HG03558 (cell line): ENCODE measurements at regions not wholly inside any gene's neighbourhood (a gene's known extent, or its start where the extent isn't known, plus 50 kb on each side); places are given as distances from the start of the nearest gene placed in this dataset.

Source experiments
- ATAC-seq: cut with Tn5 transposase; IDR thresholded peaks from one replicate; pipeline ENCODE4 v1.9.1; 2021; ENCODE audit warnings: moderate number of reproducible peaks; ENCODE audit not compliant: unreplicated experiment; ENCODE audit errors: extremely low read depth

DNA sequence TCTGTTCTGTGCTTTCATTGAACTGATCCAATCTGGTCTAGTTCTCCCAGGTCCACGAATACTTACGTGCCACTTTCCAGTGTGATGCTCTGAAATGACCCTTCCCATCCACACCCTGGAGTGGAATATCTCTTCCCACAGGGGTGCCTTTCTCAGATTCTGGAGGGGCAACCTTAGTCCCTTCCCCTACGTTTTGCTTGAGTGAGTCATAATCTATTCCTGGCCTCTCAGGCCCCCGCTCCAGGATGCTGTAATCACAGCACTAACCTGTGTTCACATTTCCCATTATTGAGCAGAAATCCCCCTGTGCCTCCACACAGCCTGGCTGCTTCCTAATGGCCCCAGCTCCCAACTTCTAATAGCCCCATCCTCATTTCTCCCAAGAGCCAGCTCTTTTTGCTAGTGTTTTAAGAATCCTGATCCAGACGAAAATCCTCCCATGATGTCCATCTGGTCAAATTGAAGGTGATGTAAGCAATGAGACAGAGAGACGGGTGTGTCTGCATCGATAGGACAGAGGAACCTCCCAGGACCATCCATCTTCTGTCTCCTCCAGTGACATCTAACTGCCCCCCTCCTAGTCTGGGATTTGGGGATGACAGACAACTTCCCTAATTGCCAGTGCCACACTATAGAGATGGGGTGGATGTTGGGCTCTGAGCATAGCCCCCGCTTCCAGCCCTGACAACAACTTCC lies 164.0 kb upstream of the MAF start:
- no peak for ATAC-seq

DNA sequence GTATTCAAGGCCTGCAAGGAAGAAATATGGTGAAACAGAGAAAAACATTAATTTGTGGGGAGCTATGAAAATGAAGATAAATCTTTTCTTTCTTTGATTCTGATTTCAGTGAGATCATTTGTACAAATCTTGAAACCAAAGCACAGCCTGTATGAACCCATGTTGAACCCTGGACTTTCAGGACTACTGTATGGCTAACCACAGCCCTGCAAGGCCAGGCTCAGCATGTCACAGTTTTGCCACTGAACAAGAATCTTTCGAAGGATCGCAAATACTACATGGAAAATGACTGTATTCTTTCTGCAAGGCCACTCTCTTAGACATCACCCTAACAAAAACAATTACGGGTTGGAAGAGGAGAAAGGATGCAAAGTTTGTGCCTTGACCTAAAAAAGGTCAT lies 161.7 kb upstream of the MAF start:
- ATAC-seq: no peak

DNA sequence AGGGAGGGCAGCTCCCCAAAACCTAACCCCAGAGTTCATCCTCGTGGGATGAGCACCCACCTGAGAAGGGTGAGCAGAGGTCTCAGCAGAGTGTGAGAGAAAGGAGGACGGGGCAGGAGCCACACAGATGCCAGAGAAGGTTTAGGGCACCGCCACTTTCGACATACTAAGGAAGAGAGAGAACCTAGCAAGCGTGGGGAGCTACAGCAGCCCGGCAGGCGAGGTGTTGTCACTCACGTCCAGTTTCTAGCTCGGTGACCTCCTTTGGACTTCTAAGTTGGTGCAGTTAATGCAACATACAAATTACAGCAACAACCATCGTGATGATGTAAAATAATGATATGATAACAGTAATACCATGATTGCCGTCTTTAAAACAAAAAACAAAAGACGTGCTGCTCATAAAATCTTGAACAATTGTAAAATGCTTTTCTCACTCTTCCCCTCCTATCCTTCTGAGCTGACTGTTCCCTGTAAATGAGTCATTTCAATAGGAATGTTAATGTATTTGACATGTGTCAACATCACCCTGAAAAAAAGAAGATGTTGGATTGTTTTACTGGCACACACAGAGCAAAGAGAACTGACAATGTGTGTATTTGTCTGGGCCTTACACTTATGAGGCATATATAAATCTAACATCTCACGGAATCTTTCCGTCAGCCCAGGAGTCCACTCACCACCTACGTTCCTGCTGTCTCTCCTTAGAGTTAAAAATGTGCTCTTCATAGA lies 158.2 kb upstream of the MAF start:
- no peak for ATAC-seq

DNA sequence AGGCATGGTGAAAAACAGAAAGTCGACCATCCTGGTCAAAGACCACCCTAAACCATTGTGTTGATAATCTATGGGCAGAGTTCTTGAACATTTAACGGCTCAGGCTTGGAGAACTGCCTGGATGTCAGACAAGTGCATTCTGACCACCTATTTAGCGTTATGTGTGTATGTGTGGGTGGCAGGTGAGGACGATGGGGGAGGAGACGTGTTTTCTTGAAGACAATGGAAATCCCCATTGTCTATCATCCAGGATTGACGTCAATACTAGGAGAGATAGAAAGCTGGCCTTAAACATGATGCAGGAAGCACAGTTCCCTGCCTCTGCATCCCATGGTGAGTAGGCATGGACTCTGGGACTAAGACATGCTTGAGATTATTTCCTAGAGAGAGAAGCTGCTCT lies 157.4 kb upstream of the MAF start:
- no peak for ATAC-seq

DNA sequence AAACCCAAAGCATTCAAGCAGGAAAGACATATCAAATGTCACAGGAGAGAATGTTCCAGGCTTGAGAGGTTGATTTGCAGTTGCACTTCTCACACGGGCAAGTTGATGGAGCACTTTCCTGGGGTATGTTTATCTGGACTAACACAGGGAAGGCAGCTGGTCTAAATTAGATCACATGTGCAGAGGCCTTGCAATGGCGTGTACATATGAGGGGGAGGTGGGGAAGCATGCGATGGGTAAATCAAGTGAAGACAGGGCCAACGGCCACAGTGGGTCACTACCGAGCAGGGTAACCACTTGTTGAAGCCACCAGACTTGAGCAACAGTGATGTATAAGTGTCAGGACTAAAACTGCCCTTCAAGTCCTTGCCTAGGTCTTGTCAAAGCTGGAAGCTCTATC lies 156.6 kb upstream of the MAF start:
- no peak for ATAC-seq

DNA sequence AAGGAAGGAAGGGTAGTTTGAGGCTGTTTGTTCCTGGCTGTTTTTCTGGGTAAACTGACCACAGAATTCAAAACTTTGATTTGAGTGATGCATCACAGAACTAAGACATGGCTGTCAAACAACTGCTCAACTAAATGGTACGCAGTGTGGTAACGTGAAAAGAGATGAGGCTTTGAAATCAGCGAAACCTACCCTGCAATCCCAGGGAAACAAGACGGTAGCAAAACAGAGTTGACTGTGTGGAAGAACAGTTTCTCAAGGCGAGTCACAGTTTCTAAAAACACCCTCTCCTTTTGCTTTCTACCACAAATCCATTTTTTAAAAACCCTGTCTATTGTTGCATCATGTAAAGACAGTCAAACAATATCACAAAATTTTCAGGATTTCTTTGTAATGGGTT lies 156.0 kb upstream of the MAF start:
- no peak for ATAC-seq

DNA sequence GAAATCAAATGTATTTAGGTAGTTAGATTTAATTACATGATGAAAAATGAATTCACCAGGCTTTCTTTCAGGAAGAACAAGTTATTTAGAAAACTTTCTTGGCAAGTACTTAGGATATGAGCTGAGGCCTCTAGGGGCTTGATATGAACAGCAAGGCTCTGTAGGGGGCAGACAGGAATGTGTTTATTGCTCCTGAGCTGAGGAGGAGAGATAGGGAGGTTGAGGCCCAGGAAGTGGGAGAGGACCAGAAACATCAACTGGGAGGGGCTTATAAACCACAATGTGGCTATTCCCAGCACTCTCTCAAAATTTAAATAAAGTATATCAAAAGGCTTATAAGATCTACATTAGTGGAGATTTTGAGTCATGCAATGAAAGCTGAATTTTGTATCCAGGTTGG lies 154.0 kb upstream of the MAF start:
- ATAC-seq: no peak

DNA sequence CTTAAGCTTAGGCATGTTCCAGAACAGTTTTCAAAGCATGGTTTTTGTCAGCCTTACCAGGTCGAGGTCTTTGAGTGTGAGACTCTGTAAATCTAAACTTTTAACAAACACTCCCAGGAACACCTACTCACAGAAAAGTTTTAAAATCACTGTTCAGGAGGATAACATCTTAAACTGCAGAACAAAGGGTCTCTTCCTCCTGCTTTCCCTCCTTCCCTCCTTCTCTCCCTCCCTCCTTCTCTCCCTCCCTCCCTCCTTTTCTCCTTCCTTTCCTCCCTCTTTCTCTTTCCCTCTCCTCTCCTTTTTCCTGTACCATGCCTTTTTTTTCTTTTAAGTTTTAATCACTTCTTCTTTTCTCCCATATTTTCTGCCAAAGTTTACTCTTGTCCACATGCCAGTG lies 153.5 kb upstream of the MAF start:
- no peak for ATAC-seq

DNA sequence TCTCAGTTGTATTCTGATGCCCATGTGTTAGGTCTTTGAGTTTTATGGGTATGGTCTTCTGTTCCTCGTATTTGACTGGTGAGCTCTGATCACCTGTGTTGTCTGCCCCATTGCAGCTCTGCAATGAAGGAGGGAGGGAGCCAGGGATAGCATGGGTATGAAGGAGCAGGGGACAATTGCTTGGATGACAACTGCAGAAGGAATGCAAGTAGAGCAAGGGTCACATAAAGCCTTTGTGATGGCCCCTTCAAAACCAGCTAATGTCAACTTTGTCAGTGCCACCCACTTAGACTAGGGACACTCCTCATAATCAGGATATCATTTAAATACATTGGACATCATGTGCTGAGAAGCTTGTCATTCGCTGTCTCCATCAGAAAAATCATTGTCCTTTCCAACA lies 152.7 kb upstream of the MAF start:
- no peak for ATAC-seq

DNA sequence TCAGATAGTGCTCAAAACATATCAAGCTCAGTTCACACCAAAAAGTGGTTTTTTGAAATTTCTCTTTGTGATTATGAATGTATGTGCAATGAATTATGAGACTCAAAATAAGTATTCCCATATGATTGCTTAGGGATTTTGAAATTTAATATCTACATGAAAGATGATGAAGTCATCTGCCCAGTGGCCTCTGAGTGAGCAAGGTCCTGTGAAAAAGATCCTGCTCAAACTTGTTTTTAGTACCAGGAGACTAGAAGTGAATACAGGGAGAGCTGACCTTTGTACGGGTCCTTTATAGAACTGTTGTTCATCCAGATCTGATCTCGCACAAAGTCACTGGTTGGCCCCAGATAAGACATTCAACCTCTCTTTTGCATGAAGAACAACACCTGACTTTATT lies 151.9 kb upstream of the MAF start:
- no peak for ATAC-seq

DNA sequence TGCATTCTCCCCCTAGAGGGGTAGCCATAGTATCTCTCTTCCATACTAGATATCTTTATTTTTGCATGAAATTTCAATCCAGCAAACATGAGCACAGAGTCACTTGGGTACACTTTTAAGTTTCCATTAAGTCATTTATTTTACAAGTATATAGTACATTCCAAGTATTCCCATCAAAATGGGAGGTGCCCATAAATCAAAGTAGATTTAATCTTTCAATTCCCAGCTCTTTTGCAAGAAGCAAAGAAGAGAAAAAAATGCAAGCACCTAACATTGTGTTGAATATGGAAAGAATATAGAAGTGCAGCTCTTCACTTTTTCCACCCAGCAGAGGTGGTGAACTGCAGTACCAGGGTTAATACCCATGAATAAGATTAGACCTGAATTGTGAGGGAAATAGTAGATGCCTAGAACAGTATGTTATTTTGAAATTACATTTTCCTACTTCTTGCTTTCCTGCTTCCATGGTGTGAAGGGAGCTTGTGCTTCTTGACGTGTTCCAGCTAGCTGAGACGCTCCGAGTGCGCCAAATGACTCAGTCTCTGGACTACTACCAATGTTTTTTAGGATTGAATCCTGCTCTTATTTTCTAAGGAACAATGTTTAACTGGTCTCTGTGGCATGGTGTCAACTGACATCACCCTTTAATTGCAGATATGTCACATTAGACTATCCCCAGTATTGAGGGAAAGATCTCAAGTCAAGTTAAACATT lies 151.1 kb upstream of the MAF start:
- no peak for ATAC-seq

DNA sequence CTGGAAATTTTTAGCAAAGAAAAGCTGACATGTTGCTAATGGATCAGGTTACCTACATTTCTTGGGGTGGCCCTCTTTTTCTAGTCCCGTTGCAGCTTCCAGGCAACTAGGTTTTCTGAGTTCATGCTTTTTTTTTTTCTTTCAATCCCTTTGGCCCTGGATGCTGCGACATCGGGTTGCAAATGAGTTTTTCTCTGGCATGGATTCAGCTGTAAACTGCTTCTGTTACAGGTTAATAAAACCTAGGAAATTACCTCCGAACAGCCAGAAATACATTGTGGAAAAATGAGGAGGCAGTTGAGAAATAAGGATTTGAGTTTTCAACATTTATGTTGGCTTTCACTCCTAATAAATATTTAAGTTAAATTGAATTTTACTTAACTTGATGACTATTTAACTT lies 149.8 kb upstream of the MAF start:
- no peak for ATAC-seq

DNA sequence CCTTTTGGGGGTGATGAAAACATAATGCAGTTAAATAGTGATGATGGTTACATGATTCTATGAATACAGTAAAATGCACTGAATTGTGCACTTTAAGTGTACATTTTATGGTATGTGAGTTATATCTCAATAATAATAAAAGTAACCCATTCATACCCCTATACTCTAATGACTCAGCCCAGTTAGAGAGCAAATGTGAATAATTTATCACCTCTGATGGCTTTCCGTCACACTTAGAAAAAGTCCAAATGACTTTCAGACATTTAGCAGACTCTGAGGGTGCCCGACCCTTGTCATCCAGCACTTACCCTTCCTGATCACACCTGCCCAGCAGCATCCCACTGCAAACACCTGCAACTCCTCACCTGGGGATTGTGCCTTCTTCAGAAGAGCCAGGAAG lies 148.1 kb upstream of the MAF start:
- ATAC-seq: no peak

DNA sequence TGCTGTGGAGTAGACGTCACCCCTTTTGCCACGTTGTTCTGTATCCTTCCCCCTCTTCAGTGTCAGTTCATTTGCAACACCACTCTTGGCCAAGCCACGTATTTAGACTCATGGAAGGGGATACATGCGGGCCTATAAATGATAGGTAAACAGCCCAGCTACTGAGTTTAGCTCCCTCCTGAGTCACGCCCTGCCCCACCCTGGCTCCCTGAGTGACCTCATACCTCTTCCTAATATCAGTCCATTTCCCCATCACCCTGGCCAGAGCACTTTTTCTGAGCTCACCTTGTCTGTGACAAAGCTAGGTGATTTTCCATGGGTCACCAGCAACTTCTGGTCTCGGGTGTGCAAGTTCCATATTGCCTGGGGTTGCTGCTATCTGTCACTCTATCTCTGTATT lies 147.2 kb upstream of the MAF start:
- ATAC-seq: no peak

DNA sequence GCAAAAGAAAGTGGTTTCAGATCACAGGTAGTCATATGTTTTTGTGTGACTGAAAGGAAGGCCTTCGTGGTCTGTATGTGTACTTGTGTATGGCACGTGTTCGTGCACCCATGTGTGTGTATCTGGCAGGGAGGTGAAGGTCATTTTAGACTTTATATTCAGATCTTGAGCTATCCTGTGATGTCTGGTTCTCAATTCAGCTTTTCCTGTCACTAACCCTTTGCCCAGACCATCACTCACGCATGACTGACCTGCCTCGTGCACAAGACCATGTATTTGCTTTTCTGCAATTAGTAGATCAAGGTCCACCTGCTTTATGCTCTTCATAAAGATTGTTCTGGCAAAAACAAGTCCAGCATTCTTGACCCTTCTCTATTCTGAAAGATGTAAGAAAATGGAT lies 139.7 kb upstream of the MAF start:
- ATAC-seq: no peak

DNA sequence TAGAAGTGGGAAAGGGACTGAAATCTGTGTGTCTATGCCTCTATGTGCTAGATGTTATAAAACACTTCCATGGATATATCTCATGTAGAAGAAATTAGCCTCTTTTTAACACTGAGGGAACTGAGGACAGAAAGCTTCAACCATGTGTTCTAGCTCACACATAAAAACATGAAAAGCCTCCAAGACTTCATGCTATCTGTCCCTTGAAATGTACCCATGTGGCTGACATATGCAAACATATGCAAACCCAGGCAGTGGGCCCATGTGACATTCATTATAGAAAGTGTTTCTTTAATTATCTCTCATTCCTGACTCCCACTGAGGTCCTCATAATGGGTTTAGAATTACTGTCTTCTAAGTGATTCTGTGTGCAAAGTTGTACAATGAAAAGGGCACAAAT lies 134.7 kb upstream of the MAF start:
- no peak for ATAC-seq

DNA sequence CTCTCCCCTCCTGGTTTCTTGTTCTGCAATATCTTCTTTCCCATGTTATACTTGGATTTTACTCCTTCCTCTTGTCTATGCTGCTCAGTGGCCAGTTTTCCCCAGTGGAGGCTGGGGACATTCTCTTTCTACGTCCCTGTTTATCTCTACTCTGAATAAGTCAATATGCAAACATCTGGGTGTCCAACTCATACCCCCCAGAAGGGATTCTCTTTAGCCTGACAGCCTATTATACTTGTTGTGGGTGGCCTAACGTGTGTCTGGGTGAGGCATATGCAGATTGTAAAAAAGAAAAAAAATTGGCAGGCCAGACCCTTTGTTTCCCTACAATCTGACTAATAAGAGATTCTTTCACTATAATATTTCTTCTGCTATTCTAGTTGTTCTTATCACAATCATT lies 134.2 kb upstream of the MAF start:
- no peak for ATAC-seq

DNA sequence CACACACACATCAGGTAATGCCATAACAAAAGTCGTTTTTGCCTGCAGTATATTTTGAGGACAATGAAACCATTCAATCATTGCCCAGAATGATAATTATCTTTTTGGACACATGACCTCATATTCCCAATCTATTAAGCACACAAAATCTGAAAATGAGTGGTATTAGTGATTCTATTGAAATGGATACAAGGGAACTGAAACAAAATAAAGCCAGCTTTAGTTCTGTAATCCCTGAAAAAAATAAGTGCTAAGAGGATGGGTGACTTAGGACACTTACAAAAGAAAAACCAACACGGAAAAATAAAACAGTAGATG lies 128.3 kb upstream of the MAF start:
- no peak for ATAC-seq

DNA sequence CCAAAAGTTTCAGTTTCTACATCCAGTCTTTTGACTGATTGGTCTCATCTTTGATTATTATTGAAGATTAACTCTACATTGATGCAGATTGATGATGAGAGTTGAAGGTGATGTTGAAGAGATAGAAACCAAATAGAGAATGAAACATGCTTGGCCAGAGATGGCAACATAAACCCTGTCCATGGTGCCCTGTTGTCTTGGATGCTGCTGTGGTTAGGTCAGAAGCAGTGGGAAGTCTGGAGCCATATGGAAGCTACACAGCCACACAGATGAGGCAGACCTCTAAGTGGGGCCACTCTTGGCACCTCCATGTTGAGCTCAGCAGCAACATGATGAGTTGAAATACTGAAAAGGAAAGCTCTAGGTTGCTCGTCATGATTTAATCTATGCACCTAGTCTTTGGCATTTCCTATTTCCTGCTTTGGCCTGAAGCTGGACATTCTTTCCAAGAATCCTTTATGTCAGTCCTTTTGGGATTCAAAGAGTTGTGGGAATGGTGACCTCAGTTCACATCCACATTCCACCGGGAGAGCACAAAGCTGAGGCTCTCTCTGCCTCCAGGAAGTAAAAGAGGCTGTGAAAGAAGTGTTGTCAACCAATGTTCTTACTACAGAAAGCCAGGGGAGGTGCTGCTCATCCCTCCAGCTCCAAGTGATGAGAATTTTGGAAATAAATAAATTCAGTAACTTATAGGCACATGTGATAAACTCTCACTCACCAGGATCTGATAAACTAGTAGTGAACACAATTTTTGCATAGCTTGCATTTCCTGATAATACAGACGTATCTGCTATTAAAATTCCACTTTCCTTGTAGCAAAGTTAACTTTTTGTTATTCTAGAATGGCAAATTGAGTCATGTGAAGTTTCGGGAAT lies 127.7 kb upstream of the MAF start:
- ATAC-seq: no peak

DNA sequence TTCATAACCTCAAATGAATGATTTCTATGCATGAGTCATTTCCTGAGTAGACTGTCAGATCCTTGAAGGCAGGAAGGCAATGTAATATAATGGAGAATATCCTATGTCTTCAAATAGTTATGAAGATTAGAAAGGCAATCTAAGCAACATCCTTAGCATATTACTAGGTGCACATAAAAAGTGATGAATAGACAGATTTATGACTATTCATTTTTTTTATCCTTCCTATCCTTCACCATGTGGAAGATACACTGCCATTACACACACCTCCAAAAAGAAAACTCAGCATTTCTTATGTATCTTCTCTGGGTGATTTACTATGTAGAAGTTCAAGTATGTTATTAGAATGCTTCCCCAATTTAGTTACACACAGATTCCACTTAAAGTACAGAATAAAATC lies 126.4 kb upstream of the MAF start:
- ATAC-seq: no peak

DNA sequence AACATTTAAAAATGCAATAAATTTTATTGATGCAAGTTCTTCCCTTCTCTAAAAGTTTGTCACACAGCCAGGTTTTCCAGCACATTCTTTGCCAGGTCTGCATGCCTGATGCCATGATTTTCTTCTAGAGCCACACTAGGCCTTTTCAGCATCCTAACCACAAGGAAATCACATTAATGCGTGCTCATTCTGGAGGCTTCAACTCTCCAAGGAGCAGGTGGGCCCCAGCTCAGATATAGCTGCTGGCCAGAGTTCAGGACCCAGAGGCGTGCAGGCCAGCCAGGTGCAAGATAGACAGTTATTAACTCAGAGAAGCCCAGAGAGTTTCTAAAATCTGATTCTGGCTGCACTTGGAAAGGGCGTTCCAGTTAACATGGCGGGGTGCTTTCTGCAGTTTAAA lies 124.5 kb upstream of the MAF start:
- no peak for ATAC-seq
